GM12878 (cell line): ENCODE measurements at regions not wholly inside any gene's neighbourhood (a gene's known extent, or its start where the extent isn't known, plus 50 kb on each side); places are given as distances from the start of the nearest gene placed in this dataset.

Source experiments
- BMI1 ChIP-seq: fragments of 450-650 bp; IDR thresholded peaks from 2 replicates; pipeline ENCODE4 v1.6.1; 2016; ENCODE audit warnings: mild to moderate bottlenecking, moderate library complexity, borderline replicate concordance
- EP300 ChIP-seq, 2 experiments: fragments of 150-350 bp in 1 of 2; IDR thresholded peaks; 2 replicates each; pipeline ENCODE4 v1.6.1; 2011 to 2012; ENCODE audit warnings: low read depth in 2 of 2, low read length in 2 of 2, borderline replicate concordance in 1 of 2, improper control_type of control experiment in 1 of 2, inconsistent platforms in 1 of 2; ENCODE audit not compliant: control insufficient read depth in 1 of 2
- HDAC6 ChIP-seq: fragments of 200-600 bp; sonication (generic); IDR thresholded peaks from one replicate; pipeline ENCODE4 v1.8.0; 2017; ENCODE audit warnings: antibody characterized with exemption; ENCODE audit not compliant: unreplicated experiment
- JUNB ChIP-seq: IDR thresholded peaks from 2 replicates; pipeline ENCODE4 v1.6.1; 2016; ENCODE audit warnings: antibody characterized with exemption, mild to moderate bottlenecking
- JUND ChIP-seq: IDR thresholded peaks from 2 replicates; pipeline ENCODE4 v1.6.1; 2012; ENCODE audit warnings: low read depth, mild to moderate bottlenecking, low read length, improper control_type of control experiment, moderate library complexity
- NRF1 ChIP-seq: conservative IDR thresholded peaks from 2 replicates; pipeline ENCODE4 v1.6.1; 2011; ENCODE audit warnings: mild to moderate bottlenecking, low read depth, low read length, improper control_type of control experiment
- POLR2A ChIP-seq: IDR thresholded peaks from 2 replicates; pipeline ENCODE4 v1.6.1; 2011; ENCODE audit warnings: low read depth, mild to moderate bottlenecking, low read length
- SP1 ChIP-seq: IDR thresholded peaks from one replicate; pipeline ENCODE4 v1.6.1; 2011; ENCODE audit warnings: low read depth, low read length
- TF ChIP-seq, protein P1 (sequence below): fragments of 450-650 bp; IDR thresholded peaks from 2 replicates; pipeline ENCODE4 v1.6.1; 2016; ENCODE audit warnings: mild to moderate bottlenecking
- TF ChIP-seq, protein P2 (sequence below), 3 experiments: IDR thresholded peaks in 2 of 3; conservative IDR thresholded peaks in 1 of 3; 2 replicates each; pipeline ENCODE4 v1.5.1; 2011; ENCODE audit warnings: low read depth in 3 of 3, low read length in 3 of 3, mild to moderate bottlenecking in 3 of 3, control low read depth in 2 of 3, moderate library complexity in 2 of 3, inconsistent platforms in 1 of 3, mixed read lengths in 1 of 3; ENCODE audit not compliant: control insufficient read depth in 2 of 3, insufficient read depth in 1 of 3; ENCODE audit errors: extremely low read depth in 1 of 3
- TF ChIP-seq, protein P3 (sequence below): IDR thresholded peaks from 2 replicates; pipeline ENCODE4 v1.6.1; 2012; ENCODE audit warnings: mild to moderate bottlenecking, low read depth, low read length

DNA sequence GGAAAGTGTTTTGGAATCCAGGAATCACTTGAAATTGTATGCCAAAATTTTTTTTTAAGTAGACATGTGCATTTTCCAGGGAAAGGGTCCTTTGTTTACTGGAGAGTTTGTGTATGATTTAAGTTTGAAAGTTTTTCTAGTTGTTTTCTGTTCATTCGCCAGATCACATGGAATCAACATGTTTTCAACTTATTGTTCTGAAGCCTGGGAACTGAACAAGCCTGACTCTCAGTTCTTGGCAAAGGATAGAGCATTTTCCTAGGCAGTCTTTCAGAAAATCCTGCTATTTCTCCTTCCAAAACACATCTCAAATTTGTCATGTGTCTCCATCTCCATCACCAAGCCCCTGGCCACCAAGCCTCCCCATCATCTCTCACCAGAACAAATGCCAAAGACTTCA, 374.8 kb downstream of the MAFB start:
- TF ChIP-seq, protein P1, sequence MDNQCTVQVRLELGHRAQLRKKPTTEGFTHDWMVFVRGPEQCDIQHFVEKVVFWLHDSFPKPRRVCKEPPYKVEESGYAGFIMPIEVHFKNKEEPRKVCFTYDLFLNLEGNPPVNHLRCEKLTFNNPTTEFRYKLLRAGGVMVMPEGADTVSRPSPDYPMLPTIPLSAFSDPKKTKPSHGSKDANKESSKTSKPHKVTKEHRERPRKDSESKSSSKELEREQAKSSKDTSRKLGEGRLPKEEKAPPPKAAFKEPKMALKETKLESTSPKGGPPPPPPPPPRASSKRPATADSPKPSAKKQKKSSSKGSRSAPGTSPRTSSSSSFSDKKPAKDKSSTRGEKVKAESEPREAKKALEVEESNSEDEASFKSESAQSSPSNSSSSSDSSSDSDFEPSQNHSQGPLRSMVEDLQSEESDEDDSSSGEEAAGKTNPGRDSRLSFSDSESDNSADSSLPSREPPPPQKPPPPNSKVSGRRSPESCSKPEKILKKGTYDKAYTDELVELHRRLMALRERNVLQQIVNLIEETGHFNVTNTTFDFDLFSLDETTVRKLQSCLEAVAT = no peak
- TF ChIP-seq EP300 (IDR thresholded peaks at IDR 0.05; ENCODE audit: borderline replicate concordance in 1 of 2, control insufficient read depth in 1 of 2, low read depth in 2 of 2, low read length in 2 of 2) (no peak), POLR2A (no peak), BMI1 (no peak), HDAC6 (no peak), JUNB (no peak), JUND (no peak), NRF1 (no peak), SP1 (no peak)
- TF ChIP-seq, protein P2, sequence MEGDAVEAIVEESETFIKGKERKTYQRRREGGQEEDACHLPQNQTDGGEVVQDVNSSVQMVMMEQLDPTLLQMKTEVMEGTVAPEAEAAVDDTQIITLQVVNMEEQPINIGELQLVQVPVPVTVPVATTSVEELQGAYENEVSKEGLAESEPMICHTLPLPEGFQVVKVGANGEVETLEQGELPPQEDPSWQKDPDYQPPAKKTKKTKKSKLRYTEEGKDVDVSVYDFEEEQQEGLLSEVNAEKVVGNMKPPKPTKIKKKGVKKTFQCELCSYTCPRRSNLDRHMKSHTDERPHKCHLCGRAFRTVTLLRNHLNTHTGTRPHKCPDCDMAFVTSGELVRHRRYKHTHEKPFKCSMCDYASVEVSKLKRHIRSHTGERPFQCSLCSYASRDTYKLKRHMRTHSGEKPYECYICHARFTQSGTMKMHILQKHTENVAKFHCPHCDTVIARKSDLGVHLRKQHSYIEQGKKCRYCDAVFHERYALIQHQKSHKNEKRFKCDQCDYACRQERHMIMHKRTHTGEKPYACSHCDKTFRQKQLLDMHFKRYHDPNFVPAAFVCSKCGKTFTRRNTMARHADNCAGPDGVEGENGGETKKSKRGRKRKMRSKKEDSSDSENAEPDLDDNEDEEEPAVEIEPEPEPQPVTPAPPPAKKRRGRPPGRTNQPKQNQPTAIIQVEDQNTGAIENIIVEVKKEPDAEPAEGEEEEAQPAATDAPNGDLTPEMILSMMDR (IDR thresholded peaks at IDR 0.05 in 2 of 3, conservative IDR thresholded peaks at IDR 0.05 in 1 of 3; ENCODE audit: control insufficient read depth in 2 of 3, extremely low read depth in 1 of 3, insufficient read depth in 1 of 3, low read depth in 3 of 3, low read length in 3 of 3) = no peak
- TF ChIP-seq, protein P3, sequence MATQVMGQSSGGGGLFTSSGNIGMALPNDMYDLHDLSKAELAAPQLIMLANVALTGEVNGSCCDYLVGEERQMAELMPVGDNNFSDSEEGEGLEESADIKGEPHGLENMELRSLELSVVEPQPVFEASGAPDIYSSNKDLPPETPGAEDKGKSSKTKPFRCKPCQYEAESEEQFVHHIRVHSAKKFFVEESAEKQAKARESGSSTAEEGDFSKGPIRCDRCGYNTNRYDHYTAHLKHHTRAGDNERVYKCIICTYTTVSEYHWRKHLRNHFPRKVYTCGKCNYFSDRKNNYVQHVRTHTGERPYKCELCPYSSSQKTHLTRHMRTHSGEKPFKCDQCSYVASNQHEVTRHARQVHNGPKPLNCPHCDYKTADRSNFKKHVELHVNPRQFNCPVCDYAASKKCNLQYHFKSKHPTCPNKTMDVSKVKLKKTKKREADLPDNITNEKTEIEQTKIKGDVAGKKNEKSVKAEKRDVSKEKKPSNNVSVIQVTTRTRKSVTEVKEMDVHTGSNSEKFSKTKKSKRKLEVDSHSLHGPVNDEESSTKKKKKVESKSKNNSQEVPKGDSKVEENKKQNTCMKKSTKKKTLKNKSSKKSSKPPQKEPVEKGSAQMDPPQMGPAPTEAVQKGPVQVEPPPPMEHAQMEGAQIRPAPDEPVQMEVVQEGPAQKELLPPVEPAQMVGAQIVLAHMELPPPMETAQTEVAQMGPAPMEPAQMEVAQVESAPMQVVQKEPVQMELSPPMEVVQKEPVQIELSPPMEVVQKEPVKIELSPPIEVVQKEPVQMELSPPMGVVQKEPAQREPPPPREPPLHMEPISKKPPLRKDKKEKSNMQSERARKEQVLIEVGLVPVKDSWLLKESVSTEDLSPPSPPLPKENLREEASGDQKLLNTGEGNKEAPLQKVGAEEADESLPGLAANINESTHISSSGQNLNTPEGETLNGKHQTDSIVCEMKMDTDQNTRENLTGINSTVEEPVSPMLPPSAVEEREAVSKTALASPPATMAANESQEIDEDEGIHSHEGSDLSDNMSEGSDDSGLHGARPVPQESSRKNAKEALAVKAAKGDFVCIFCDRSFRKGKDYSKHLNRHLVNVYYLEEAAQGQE = no peak
